Activated CD4-positive, alpha-beta T cell treated with anti-CD3 and anti-CD28 coated beads, Interleukin-2, amount 50 U/mL, for 16 hours (primary cell): ENCODE measurements at regions not wholly inside any gene's neighbourhood (a gene's known extent, or its start where the extent isn't known, plus 50 kb on each side); places are given as distances from the start of the nearest gene placed in this dataset.

Experiments used
- DNase-seq: peaks from one replicate; pipeline ENCODE4 v3.0.0-alpha.2; 2020

DNA sequence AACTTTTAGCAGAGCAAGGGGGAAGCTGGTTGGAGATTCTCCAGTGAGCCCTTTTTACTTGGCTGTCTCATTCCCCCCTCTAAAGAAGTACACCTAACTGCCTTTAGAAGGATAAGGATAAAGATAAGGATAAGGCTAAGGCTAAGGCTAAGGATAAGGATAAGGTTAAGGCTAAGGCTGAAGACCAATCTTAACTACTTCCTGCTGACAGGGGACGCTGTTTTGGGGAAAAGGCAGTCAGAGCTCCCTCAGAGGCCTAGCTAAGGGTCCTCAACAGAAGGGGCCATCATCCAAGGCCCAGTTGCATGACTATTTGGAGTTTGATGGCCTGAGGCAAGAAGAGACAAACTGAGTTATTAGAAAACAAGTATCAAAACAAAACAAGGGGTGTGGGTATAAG lies 94.3 kb upstream of the ARPP21 start:
- DNase-seq = no peak

DNA sequence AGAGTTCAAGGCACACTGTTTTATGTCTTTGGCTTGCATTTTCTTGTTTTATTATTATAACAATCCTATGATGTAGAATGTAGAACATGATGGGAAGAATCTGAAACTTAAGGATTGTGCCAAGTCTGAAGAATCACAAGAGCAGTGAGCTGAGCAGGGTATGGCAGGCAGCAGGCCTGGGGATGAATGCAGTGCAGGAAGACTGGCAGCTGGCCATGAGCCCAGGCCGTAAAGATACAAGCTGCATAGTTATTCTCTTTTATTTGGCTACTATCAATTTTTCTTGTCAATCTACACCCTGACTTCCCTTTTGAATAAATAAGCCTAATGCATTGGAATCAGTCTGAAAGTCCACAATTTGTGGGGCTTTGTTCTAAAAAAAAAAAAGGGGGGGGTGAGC lies 89.6 kb upstream of the ARPP21 start:
- DNase-seq = no peak

DNA sequence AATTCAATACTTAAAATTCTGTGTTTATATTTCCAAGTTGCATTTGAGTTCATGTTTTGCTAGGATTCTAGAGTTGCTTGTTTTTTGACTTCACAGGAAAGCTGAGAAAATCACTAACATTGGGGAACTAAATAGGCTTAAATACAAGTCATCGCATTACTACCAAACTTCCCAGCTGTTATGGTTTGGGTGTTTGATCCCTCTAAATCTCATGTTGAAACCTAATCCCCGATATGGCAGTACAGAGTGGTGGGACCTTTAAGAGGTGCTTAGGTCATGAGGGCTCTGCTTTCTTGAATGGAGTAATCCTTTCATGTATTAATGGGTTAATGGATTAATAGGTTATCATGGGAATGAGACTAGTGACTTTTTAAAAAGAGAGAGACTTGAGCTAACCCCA lies 77.2 kb upstream of the ARPP21 start:
- DNase-seq = no peak

DNA sequence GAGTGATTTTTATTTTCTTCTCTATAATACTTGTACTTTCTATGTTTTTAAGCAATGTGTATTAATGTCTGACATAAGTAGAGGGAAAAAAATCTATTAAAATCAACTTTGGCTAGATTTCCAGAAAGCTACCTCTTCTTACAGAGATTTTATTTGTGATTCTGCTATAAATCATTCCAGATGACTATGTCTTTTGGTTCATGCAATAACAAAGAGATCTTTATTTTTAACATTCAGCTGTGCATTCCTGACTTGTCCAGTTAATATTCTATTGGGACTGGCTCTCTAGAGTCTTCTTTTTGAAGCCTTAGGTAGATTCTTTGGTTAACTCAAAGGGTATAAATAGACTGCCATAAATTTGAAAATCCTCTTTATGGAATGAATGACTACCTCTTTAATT lies 74.3 kb upstream of the ARPP21 start:
- DNase-seq = no peak
